GM21737 (cell line): ENCODE measurements at regions not wholly inside any gene's neighbourhood (a gene's known extent, or its start where the extent isn't known, plus 50 kb on each side); places are given as distances from the start of the nearest gene placed in this dataset.
"Not testable (repeated sequence)": the region's sequence is repeated elsewhere in the genome, so short reads cannot be mapped to it uniquely, and the experiment has no call there.

Source experiments
- ATAC-seq: cut with Tn5 transposase; IDR thresholded peaks from one replicate; pipeline ENCODE4 v1.9.1; 2021; ENCODE audit warnings: mild to moderate bottlenecking, moderate library complexity; ENCODE audit not compliant: unreplicated experiment

DNA sequence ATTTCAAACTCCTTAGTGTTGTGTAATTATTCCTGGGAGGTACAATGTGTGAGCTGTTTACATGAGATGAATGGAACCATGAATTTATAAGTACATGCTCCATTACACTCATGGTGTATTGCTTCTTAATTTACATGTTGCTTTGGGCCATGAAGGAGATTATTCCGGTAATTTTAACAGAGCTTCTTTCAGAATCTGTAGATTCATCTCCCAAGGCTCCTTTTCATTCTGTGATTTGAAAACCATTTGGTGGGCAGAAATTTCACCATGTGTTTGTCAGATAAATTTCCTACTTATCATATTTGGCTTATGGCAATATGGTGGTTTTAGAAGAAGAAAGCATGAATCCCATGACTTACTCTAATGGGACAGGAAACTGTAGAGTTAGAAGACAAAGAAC lies 421.6 kb upstream of the EYS start:
- no peak for ATAC-seq

DNA sequence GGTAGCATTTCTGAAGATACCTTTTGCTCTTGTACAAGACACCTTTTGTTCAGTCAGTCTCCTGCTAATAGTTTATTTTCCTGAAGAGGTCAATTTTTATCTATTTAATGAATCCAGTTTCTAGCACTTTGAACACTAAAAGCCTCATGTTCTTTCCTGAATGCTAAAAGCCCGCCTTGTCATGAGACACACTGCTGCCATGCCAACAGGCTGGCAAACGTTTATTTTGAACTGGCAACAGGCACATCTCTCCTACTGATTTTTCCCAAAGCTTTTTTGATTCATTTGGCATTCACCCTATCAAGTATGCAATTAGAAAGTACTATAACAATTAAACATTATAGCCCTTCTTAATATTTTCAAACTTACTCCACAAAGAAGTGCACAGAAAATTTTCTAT lies 421.2 kb upstream of the EYS start:
- ATAC-seq = no peak

DNA sequence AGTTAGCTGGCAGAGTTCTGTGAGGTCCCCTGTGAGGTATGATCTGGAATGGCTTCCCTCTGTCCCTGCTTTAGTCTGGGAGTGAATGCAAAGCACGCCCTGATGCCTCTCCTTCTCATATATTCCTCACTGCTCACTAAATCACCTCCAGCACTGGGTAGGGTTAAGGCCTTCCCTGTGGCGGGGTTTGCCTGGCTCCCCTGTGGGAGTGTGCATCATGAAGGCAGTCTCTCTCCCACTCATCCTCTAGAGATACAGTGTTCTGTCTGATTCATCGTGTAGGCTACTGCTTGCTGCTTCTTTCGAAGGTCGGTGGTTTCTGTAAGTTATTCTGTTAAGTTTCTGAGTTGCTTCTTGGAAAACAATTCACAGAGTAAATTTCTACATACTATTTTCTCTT lies 420.0 kb upstream of the EYS start:
- no peak for ATAC-seq

- ATAC-seq = no peak
Observed at GRCh38 chr6:66126358-66126757, 419.3 kb upstream of the EYS start.

- no peak for ATAC-seq
Observed at GRCh38 chr6:66103954-66104353, 396.9 kb upstream of the EYS start.

GRCh38 chr6:66103354-66103753 lies 396.3 kb upstream of the EYS start:
- no peak for ATAC-seq

- no peak for ATAC-seq
Observed at GRCh38 chr6:66096679-66097078, 389.7 kb upstream of the EYS start.

DNA sequence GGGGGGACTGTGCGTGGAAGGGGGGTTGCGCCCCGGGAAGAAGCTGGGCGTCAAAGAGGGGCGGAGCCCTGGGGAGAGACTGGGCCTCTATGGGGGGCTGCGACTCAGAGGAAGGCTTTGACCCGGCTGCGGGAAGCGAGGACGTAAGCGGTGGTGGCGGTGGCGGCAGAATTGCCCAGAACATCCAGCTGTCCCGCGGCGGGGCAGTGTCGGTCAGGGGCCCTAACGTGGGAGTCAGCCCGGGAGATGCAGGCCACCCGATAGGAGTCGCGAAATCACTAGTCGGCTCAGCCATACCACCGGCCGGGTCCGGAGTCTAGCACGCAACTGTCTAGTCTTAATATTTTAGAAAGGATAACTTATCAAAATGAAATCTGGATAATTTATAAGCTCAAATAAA lies 387.6 kb upstream of the EYS start:
- ATAC-seq = no peak

GRCh38 chr6:66092306-66092705 lies 385.3 kb upstream of the EYS start:
- not testable (repeated sequence) for ATAC-seq

DNA sequence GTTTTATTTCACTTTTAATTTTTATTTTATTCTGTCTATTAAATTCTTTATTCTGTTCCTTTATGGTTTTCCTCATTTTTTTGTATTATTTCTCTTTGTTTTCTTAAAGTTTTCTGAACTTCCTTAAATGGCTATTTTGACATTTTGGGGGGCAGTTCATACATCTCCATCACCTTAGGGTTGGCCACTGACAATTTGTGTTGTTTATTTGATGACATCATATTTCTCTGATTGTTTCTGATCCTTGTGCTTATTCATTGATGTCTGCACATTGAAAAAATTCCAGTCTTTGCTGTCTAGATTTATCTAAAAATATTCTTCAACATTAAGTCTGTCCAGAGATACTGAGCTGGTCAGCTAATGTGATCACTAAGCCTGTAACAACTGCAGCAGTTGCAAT lies 379.5 kb upstream of the EYS start:
- ATAC-seq = no peak

DNA sequence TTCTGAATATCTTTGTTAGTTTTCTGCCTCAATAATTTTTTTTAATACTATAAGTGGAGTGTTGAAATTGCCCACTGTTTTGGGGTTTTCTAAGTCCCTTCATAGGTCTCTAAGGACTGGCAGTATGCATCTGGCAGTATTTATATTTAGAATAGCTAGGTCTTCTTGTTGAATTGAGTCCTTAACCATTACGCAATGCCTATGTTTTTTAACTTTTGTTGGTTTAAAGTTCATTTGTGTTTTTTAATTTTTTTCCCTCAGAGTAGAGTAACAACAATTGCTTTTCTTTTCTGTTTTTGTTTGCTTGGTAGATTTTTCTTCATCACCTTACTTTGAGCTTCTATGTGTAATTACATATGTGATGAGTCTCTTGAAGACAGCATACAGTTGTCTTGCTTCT lies 375.9 kb upstream of the EYS start:
- no peak for ATAC-seq

DNA sequence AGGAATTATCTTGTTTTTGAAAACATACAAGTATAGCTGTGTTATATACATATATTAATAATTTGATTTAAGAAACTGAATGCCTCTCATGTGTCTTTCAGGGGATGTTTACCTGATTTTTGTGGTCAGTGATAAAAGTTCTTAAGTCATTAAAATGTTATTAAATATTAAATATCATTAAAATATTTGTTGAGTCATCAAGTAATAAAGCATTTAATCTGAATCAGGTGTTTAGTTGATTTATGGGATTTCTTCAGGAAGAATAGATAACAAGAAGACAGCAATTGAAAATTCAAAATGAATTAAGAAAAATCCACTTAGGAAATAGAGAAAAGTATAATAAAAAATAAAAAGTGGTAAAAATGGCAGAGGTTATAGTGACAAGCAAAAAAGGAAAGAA lies 361.9 kb upstream of the EYS start:
- ATAC-seq = no peak

GRCh38 chr6:66068033-66068432 lies 361.0 kb upstream of the EYS start:
- ATAC-seq = no peak

GRCh38 chr6:66065313-66065712 lies 358.3 kb upstream of the EYS start:
- ATAC-seq = no peak

DNA sequence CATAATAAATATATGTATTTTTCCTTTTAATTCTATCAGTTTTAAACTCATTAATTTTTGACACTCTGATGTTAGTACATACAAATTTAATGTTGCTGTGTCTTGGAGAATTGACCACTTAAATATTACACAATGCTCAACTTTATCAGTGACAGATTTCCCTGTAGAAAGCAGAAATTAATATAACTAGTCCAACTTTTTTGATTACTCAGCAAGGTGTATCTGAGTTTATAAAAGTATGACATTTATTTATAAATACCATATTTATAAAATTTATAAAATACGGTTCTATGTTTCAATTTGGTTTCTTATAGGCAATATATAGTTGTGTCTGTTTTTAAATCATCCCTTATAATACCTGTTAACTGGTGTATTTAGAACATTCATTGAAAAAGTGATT lies 350.0 kb upstream of the EYS start:
- ATAC-seq = no peak

DNA sequence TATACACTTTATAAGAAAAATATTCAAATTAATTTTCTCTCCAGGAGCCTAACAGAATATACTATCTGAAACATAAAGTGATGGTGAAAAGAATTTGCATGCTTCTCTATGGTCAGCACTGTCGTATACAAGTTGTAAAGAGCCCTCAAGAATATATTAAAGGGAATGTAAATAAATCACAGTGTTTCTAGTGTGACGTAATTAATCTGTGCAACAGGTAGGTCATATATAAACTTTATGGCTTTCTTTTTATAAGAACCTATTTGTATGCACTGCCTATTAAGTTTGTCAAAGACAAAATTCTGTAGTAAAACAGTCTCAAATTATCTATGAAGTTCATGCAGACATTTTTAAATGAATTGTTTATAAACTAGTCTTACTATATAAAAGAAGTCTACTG lies 347.9 kb upstream of the EYS start:
- no peak for ATAC-seq

- ATAC-seq = no peak
Observed at GRCh38 chr6:66051812-66052211, 344.8 kb upstream of the EYS start.

DNA sequence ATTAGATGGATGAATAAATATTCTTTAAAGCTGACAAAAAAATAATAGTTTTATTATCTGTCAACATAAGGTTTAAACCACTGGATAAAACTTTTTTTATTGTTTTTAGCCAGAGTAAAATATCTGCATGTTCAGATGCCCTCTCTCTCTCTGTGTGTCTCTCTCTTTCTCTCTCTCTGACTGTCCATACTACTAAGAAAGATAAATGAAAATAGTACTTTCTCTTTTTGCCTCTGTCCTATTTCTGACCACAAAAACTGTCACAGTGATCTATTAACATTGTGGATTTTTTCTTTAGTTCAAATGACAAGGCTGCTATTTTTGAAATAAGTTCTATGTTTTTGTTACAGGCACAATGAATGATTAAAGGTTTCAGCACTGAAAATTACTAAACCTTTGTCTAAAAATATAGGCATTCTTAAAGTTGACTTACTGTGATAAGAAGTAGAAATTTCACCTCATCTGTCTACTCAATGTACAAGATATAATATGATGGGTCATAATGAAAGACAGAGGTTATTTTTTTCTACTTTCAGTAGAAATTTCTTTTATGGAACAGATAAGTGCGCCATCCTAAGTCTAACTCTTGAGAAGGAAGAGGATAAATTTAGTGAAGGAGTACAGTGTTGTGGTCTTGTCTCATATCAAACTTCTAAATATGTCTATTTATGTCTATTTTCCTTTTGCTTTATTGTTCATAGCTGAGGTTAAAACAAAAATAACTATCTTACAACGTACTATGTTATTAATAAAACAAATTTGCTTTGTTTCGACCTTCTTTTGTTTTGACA lies 341.9 kb upstream of the EYS start:
- no peak for ATAC-seq

- ATAC-seq = no peak
Observed at GRCh38 chr6:66032626-66033025, 325.6 kb upstream of the EYS start.

GRCh38 chr6:66029391-66029790 lies 322.4 kb upstream of the EYS start:
- ATAC-seq = no peak

DNA sequence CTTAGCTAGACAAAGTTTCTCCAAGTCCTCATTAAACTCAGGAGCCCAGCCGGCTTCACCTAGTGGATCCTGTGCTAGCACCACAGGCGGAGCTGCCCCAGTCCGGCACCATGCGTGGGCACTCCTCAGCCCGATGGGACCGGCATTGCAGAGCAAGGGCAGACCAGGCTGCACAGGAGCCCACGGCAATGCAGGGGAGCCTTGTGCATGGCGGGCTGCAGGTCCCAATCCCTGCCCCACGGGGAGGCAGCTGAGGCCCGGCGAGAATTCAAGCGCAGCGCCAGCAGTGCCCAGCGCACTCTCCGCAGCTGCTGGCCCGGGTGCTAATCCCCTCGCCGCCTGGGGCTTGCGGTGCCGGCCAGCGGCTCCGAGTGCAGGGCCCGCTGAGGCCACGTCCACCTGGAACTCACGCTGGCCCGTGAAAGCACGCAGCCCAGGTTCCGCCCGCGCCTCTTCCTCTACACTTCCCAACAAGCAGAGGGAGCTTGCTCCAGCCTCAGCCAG lies 292.3 kb upstream of the EYS start:
- ATAC-seq = no peak

DNA sequence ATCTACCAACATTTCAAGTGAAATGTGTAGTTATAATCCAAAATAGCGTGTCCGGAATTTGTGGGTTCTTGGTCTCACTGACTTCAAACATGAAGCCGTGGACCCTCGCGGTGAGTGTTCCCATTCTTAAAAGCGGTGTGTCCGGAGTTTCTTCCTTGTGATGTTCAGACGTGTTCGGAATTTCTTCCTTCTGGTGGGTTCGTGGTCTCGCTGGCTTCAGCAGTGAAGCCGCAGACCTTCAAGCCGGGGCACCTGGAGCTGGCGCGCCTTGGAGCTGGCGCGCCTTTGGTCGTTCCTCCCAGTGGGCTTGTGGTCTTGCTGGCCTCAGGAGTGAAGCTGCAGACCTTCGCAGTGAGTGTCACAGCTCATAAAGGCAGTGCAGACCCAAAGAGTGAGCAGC lies 291.5 kb upstream of the EYS start:
- ATAC-seq = no peak

GRCh38 chr6:65997539-65997938 lies 290.5 kb upstream of the EYS start:
- ATAC-seq = no peak
